Brain microvascular endothelial cell (primary cell): ENCODE measurements at regions not wholly inside any gene's neighbourhood (a gene's known extent, or its start where the extent isn't known, plus 50 kb on each side); places are given as distances from the start of the nearest gene placed in this dataset.

Source experiments
- DNase-seq: peaks from one replicate; pipeline ENCODE4 v3.0.0-alpha.2; 2020
- H3K27ac ChIP-seq: fragments of 250-450 bp; sonication (Bioruptor Pico); 2 replicates; pipeline ENCODE4 v1.5.1; 2020; ENCODE audit warnings: mild to moderate bottlenecking, moderate library complexity
- H3K27me3 ChIP-seq: fragments of 250-450 bp; sonication (Bioruptor Pico); replicated peaks from 2 replicates; pipeline ENCODE4 v1.5.1; 2020; ENCODE audit warnings: mild to moderate bottlenecking
- H3K36me3 ChIP-seq: fragments of 250-450 bp; sonication (Bioruptor Pico); replicated peaks from 2 replicates; pipeline ENCODE4 v1.5.1; 2020; ENCODE audit warnings: mild to moderate bottlenecking
- H3K4me3 ChIP-seq: 2 replicates; pipeline ENCODE4 v1.5.1; 2011; ENCODE audit warnings: low read depth, mild to moderate bottlenecking, control low read depth, low read length, moderate library complexity
- in situ Hi-C: cut with HindIII; loops from 2 replicates; pipeline ENCODE4 v1.10.0; 2017; ENCODE audit warnings: low sequenced_read_pairs, low pct_ligation_motif_present
- TF ChIP-seq, protein P1 (sequence below): IDR thresholded peaks from 2 replicates; pipeline ENCODE4 v1.5.1; 2011; ENCODE audit warnings: low read depth, mild to moderate bottlenecking, moderate library complexity, low read length, control low read depth, inconsistent platforms; ENCODE audit errors: missing control alignments

DNA sequence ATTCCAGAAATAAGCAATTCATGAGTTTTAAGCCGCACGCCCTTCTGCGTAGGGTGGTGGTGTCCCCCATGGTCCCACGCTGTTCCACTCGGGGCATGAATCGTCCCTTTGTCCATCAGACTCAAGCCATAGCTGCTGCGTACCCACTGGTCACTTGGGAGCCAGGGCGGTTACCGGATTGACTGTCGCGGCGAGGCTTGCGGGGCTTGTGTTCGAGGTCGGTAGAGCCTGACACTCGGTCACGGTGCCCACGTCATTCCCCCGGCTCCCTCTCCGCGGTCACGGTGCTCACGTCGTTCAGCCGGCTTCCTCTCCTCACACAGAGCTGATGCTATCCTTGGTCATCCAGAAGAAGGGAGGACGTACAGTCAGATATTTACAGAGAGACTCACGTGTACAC is 1227.0 kb downstream of the BRD1 start:
- in situ Hi-C loops: no loop called here
- TF ChIP-seq, protein P1, sequence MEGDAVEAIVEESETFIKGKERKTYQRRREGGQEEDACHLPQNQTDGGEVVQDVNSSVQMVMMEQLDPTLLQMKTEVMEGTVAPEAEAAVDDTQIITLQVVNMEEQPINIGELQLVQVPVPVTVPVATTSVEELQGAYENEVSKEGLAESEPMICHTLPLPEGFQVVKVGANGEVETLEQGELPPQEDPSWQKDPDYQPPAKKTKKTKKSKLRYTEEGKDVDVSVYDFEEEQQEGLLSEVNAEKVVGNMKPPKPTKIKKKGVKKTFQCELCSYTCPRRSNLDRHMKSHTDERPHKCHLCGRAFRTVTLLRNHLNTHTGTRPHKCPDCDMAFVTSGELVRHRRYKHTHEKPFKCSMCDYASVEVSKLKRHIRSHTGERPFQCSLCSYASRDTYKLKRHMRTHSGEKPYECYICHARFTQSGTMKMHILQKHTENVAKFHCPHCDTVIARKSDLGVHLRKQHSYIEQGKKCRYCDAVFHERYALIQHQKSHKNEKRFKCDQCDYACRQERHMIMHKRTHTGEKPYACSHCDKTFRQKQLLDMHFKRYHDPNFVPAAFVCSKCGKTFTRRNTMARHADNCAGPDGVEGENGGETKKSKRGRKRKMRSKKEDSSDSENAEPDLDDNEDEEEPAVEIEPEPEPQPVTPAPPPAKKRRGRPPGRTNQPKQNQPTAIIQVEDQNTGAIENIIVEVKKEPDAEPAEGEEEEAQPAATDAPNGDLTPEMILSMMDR: no peak
- no peak for DNase-seq
- H3K36me3 ChIP-seq: no peaks in the 10 kb centered on the region
- H3K27ac ChIP-seq: no peak overlapping the region
- no peak overlapping the region for H3K4me3 ChIP-seq
- H3K27me3 ChIP-seq: no peaks in the 10 kb centered on the region

DNA sequence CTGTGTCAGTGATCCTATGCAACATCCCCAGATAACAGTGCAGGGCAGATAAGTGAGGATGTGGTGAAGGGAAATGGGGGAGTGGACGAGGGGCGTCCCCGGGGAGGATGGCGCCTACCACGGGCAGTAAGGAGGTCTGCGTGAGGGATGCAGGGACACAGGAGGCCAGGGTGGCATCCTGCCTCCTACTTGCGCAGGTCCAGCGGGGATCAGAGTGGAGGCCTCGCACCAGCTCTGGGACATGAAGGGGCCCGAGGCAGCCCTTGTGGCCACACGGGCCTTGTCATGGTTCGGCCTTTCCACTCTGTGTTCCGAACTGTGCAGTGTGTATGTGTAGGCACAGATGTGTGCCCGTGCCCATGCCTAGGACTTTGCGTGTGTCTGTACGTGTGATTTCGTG is 1227.5 kb downstream of the BRD1 start:
- TF ChIP-seq, protein P1: no peak
- H3K4me3 ChIP-seq: no peak overlapping the region
- no peaks in the 10 kb centered on the region for H3K27me3 ChIP-seq
- no peak overlapping the region for H3K27ac ChIP-seq
- in situ Hi-C loops: no loop called here
- H3K36me3 ChIP-seq: no peaks in the 10 kb centered on the region
- no peak for DNase-seq

DNA sequence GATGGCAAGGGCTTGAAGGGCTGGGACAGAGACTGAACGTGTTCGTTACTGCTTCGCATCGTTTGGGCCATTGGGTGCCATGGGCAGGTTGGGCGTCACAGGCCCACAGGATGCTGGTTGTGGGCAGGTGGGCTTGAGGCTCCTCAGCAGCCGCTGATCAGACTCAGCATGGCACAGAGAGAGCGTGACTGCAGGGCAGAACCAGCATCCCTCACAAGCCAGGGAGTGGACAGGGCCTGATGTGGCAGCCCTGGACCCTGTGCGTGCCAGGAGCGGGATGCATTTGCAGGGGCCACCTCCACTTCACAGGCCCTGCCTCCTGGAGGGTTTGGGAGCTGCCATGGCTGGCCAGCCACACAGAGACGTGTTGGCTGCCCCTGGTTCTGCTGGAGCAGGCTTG is 1228.3 kb downstream of the BRD1 start:
- Histone ChIP-seq H3K27me3 (no peaks in the 10 kb centered on the region), H3K4me3 (no peak overlapping the region), H3K27ac (no peak overlapping the region), H3K36me3 (no peaks in the 10 kb centered on the region)
- TF ChIP-seq, protein P1: no peak
- in situ Hi-C loops: no loop called here
- no peak for DNase-seq

DNA sequence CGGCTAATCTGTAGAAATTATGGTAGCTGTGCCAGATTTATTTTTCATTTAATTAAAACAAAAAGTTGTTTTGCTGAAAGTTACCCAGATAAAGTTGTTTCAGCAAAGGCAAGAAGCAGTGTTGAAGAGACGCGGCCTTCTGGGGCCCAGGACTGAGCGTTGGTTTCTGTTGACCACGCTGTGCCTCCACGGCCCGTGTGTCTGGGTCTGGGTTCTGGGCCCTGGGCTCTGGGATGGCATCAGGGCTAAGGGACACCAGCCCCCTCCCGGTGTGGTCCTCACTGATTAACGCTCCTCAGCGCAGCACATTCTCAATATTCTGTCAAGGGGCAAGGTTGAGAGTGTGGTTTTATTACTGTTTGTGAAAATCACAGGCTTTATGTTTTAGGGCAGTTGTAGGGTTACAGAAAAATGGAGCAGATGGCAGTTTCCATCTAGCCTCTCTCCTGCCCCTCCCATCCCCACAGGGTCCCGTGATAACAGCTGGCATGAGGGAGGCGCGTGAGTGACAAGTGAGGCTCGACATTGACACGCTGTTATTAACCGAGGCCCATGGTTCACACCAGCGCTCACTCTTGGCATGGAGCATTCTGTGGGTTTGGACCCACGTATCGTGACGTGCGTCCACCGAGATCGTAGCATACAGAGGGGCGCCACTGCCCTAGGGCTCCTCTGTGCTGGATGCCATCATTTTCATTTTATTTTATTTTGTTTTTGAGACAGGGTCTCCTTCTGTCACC is 1231.4 kb downstream of the BRD1 start:
- Histone ChIP-seq H3K27me3 (no peaks in the 10 kb centered on the region), H3K27ac (no peak overlapping the region), H3K36me3 (no peaks in the 10 kb centered on the region), H3K4me3 (no peak overlapping the region)
- no peak for DNase-seq
- TF ChIP-seq, protein P1: no peak
- in situ Hi-C loops: no loop called here

DNA sequence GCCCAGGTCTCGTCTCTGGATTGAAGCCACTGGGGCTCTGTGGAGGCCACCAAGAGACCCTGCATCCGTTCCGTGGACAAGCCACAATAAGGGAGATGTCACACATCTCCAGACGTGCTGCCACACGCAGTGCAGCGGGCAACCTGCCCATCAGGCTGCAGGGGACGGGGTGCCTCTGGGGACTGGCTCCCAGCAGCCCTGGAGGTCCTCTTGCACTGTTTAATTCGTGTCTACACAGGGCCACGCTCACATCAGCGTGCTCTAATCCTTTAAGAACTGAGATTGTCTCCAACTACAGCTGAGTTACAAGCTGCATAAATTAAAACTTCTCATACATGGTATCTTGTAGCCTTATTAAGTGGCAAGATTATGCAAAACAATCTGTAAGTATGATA is 1232.2 kb downstream of the BRD1 start:
- Histone ChIP-seq H3K4me3 (no peak overlapping the region), H3K27me3 (no peaks in the 10 kb centered on the region), H3K27ac (no peak overlapping the region), H3K36me3 (no peaks in the 10 kb centered on the region)
- TF ChIP-seq, protein P1: no peak
- no peak for DNase-seq
- in situ Hi-C loops: no loop called here
